ENCODE measurements at regions not wholly inside any gene's neighbourhood (a gene's known extent, or its start where the extent isn't known, plus 50 kb on each side); places are given as distances from the start of the nearest gene placed in this dataset.
"Not testable (repeated sequence)": the region's sequence is repeated elsewhere in the genome, so short reads cannot be mapped to it uniquely, and the experiment has no call there.

- no TSS peak for BruUV-seq (replicated peaks)
- Mint-ChIP-seq H3K4me1 (ENCODE audit: low read depth, unreplicated experiment) (no peaks in the 10 kb centered on the region), H3K27ac (ENCODE audit: unreplicated experiment) (no peak overlapping the region), H3K36me3 (ENCODE audit: insufficient read depth, unreplicated experiment) (no peaks in the 10 kb centered on the region), H3K4me3 (ENCODE audit: unreplicated experiment) (no peak overlapping the region), H3K9me3 (ENCODE audit: unreplicated experiment) (peaks cover 14% of the 10 kb centered on the region), H3K27me3 (ENCODE audit: insufficient read depth, unreplicated experiment) (no peaks in the 10 kb centered on the region)
- no peaks in the 10 kb centered on the region for H3K36me3 ChIP-seq (ENCODE audit: control insufficient read depth, insufficient read depth, low read length)
- H3K4me3 ChIP-seq (ENCODE audit: low read depth, low read length): no peak overlapping the region
- no peak for TF ChIP-seq CTCF (IDR thresholded peaks at IDR 0.05; ENCODE audit: insufficient read depth in 1 of 2, low read depth in 1 of 2, low read length in 1 of 2, severe bottlenecking in 1 of 2, unreplicated experiment in 1 of 2)
- H3K4me1 ChIP-seq: no peaks in the 10 kb centered on the region
- DNase-seq: no peak
- peaks cover 6% of the 10 kb centered on the region; the same call in 1 of the 2 replicates for H3K9me3 ChIP-seq
- H3K27me3 ChIP-seq (replicated peaks; ENCODE audit: control insufficient read depth, insufficient read depth, low read length): no peaks in the 10 kb centered on the region
- POLR2A ChIA-PET: no interaction called here
- CTCF ChIA-PET: no interaction called here
- intact Hi-C loops (cut with micrococcal nuclease; ENCODE audit: unreplicated experiment): no loop called here
Observed at GRCh38 chr16:63131503-63131902, 1095.3 kb upstream of the CDH8 start.

DNA sequence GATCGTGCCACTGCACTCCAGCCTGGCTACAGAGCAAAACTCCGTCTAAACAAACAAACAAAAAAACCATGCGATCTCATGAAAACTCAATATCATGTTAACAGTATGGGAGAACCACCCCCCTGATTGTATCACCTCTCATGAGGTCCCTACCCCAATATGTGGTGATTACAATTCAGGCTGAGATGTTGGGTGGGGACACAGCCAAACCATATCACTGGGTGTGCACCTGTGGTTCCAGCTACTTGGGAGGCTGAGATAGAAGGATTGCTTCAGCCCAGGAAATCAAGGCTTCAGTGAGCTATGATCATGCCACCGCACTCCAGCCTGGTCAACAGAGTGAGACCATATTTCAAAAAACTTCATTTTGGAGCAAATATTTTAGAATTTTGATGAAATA, 1094.7 kb upstream of the CDH8 start:
- TF ChIP-seq CTCF (IDR thresholded peaks at IDR 0.05; ENCODE audit: insufficient read depth in 1 of 2, low read depth in 1 of 2, low read length in 1 of 2, severe bottlenecking in 1 of 2, unreplicated experiment in 1 of 2): no peak
- Mint-ChIP-seq H3K4me1 (ENCODE audit: low read depth, unreplicated experiment) (no peaks in the 10 kb centered on the region), H3K4me3 (ENCODE audit: unreplicated experiment) (no peak overlapping the region), H3K27me3 (ENCODE audit: insufficient read depth, unreplicated experiment) (no peaks in the 10 kb centered on the region), H3K9me3 (ENCODE audit: unreplicated experiment) (peaks cover 18% of the 10 kb centered on the region), H3K27ac (ENCODE audit: unreplicated experiment) (no peak overlapping the region), H3K36me3 (ENCODE audit: insufficient read depth, unreplicated experiment) (no peaks in the 10 kb centered on the region)
- Histone ChIP-seq H3K4me3 (ENCODE audit: low read depth, low read length) (no peak overlapping the region), H3K9me3 (peaks cover 6% of the 10 kb centered on the region; the same call in 1 of the 2 replicates), H3K27me3 (replicated peaks; ENCODE audit: control insufficient read depth, insufficient read depth, low read length) (no peaks in the 10 kb centered on the region), H3K36me3 (ENCODE audit: control insufficient read depth, insufficient read depth, low read length) (no peaks in the 10 kb centered on the region), H3K4me1 (no peaks in the 10 kb centered on the region)
- CTCF ChIA-PET: no interaction called here
- POLR2A ChIA-PET: no interaction called here
- no TSS peak for BruUV-seq (replicated peaks)
- intact Hi-C loops (cut with micrococcal nuclease; ENCODE audit: unreplicated experiment): no loop called here
- no peak for DNase-seq

GRCh38 chr16:63129411-63130125, 1093.3 kb upstream of the CDH8 start:
- ChIA-PET POLR2A (no interaction called here), CTCF (no interaction called here)
- Mint-ChIP-seq H3K27me3 (ENCODE audit: insufficient read depth, unreplicated experiment) (no peaks in the 10 kb centered on the region), H3K9me3 (ENCODE audit: unreplicated experiment) (peaks cover 18% of the 10 kb centered on the region), H3K27ac (ENCODE audit: unreplicated experiment) (no peak overlapping the region), H3K36me3 (ENCODE audit: insufficient read depth, unreplicated experiment) (no peaks in the 10 kb centered on the region), H3K4me3 (ENCODE audit: unreplicated experiment) (no peak overlapping the region), H3K4me1 (ENCODE audit: low read depth, unreplicated experiment) (no peaks in the 10 kb centered on the region)
- Histone ChIP-seq H3K4me1 (no peaks in the 10 kb centered on the region), H3K4me3 (ENCODE audit: low read depth, low read length) (no peak overlapping the region), H3K27me3 (replicated peaks; ENCODE audit: control insufficient read depth, insufficient read depth, low read length) (no peaks in the 10 kb centered on the region), H3K36me3 (ENCODE audit: control insufficient read depth, insufficient read depth, low read length) (no peaks in the 10 kb centered on the region), H3K9me3 (peaks cover 6% of the 10 kb centered on the region; the same call in 1 of the 2 replicates)
- no TSS peak for BruUV-seq (replicated peaks)
- TF ChIP-seq CTCF (IDR thresholded peaks at IDR 0.05; ENCODE audit: insufficient read depth in 1 of 2, low read depth in 1 of 2, low read length in 1 of 2, severe bottlenecking in 1 of 2, unreplicated experiment in 1 of 2): no peak
- intact Hi-C loops (cut with micrococcal nuclease; ENCODE audit: unreplicated experiment): no loop called here
- no peak for DNase-seq

DNA sequence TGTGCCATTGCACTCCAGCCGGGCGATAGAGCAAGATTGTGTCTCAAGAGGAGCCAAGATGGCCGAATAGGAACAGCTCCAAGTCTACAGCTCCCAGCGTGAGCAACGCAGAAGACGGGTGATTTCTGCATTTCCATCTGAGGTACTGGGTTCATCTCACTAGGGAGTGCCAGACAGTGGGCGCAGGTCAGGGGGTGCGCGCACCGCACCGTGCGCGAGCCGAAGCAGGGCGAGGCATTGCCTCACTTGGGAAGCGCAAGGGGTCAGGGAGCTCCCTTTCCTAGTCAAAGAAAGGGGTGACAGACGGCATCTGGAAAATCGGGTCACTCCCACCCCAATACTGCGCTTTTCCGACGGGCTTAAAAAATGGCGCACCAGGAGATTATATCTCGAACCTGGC, 1083.7 kb upstream of the CDH8 start:
- H3K36me3 Mint-ChIP-seq (ENCODE audit: insufficient read depth, unreplicated experiment); H3K36me3 ChIP-seq (ENCODE audit: control insufficient read depth, insufficient read depth, low read length); H3K27me3 ChIP-seq (replicated peaks; ENCODE audit: control insufficient read depth, insufficient read depth, low read length); CTCF ChIA-PET; H3K4me1 Mint-ChIP-seq (ENCODE audit: low read depth, unreplicated experiment); H3K4me1 ChIP-seq; DNase-seq; POLR2A ChIA-PET; H3K4me3 Mint-ChIP-seq (ENCODE audit: unreplicated experiment); H3K27ac Mint-ChIP-seq (ENCODE audit: unreplicated experiment); H3K4me3 ChIP-seq (ENCODE audit: low read depth, low read length); H3K9me3 ChIP-seq; BruUV-seq (replicated peaks); H3K27me3 Mint-ChIP-seq (ENCODE audit: insufficient read depth, unreplicated experiment); intact Hi-C loops (cut with micrococcal nuclease; ENCODE audit: unreplicated experiment): not testable (repeated sequence)
- peaks cover 16% of the 10 kb centered on the region for H3K9me3 Mint-ChIP-seq (ENCODE audit: unreplicated experiment)
